Brain microvascular endothelial cell (primary cell): ENCODE measurements at regions not wholly inside any gene's neighbourhood (a gene's known extent, or its start where the extent isn't known, plus 50 kb on each side); places are given as distances from the start of the nearest gene placed in this dataset.
"Not testable (repeated sequence)": the region's sequence is repeated elsewhere in the genome, so short reads cannot be mapped to it uniquely, and the experiment has no call there.

Source experiments
- DNase-seq: peaks from one replicate; pipeline ENCODE4 v3.0.0-alpha.2; 2020
- H3K27ac ChIP-seq: fragments of 250-450 bp; sonication (Bioruptor Pico); 2 replicates; pipeline ENCODE4 v1.5.1; 2020; ENCODE audit warnings: mild to moderate bottlenecking, moderate library complexity
- H3K27me3 ChIP-seq: fragments of 250-450 bp; sonication (Bioruptor Pico); replicated peaks from 2 replicates; pipeline ENCODE4 v1.5.1; 2020; ENCODE audit warnings: mild to moderate bottlenecking
- H3K36me3 ChIP-seq: fragments of 250-450 bp; sonication (Bioruptor Pico); replicated peaks from 2 replicates; pipeline ENCODE4 v1.5.1; 2020; ENCODE audit warnings: mild to moderate bottlenecking
- H3K4me3 ChIP-seq: 2 replicates; pipeline ENCODE4 v1.5.1; 2011; ENCODE audit warnings: low read depth, mild to moderate bottlenecking, control low read depth, low read length, moderate library complexity
- CTCF ChIP-seq: IDR thresholded peaks from 2 replicates; pipeline ENCODE4 v1.5.1; 2011; ENCODE audit warnings: low read depth, mild to moderate bottlenecking, moderate library complexity, low read length, control low read depth, inconsistent platforms; ENCODE audit errors: missing control alignments
- in situ Hi-C: cut with HindIII; loops from 2 replicates; pipeline ENCODE4 v1.10.0; 2017; ENCODE audit warnings: low sequenced_read_pairs, low pct_ligation_motif_present

DNA sequence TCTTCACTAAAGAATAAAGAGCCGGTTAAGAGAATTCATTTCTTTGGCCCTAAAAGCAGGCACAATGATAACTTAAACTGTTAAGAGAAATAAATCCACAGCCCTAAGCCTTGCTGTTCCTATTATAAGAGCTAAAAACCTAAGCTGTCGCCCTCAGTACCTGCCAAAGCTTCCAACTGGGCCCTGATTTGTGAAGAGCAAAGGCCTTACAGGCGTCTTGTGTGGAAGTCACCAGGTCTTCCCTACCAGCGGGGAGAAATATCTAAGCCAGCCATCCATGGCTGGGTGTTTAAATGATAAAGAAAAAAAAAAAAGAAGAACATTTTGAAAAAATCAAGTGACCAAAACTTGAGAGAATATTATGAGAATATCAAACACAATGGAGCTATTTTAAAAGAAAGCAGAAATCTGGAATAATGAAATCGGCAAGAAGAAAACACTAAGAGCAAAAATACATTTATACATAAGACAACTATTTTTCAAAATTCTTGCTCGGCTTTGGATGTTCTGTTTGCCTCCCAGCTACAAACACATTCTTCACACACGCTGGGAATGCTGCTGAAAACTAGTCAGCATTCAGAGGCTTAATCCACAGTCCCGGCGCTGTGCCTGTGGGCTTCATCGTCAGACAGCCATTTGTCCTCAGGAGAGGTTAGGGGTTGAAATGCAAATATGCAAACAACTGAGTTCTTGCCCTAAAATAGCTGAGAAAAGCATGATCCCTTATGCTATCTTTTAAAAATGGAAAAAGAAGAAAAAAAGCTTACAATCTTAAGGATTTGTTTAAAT, 89.8 kb upstream of the LSM14A start:
- H3K36me3 ChIP-seq, result no peaks in the 10 kb centered on the region
- no peak for DNase-seq
- no peak overlapping the region for H3K27ac ChIP-seq
- in situ Hi-C loops, result no loop called here
- H3K27me3 ChIP-seq, result peaks cover 3% of the 10 kb centered on the region
- H3K4me3 ChIP-seq, result no peak overlapping the region
- no peak for TF ChIP-seq CTCF

- DNase-seq, result no peak
- no peak overlapping the region for H3K27ac ChIP-seq
- H3K27me3 ChIP-seq, result peaks cover 3% of the 10 kb centered on the region
- in situ Hi-C loops, result no loop called here
- H3K4me3 ChIP-seq, result no peak overlapping the region
- no peaks in the 10 kb centered on the region for H3K36me3 ChIP-seq
- TF ChIP-seq CTCF, result no peak
These were observed 87.7 kb upstream of the LSM14A start for GRCh38 chr19:34084396-34085145.

- Histone ChIP-seq H3K4me3 (no peak overlapping the region), H3K27ac (no peak overlapping the region)
- in situ Hi-C loops, result no loop called here
These were observed 87.0 kb upstream of the LSM14A start for GRCh38 chr19:34085336-34085735.

DNA sequence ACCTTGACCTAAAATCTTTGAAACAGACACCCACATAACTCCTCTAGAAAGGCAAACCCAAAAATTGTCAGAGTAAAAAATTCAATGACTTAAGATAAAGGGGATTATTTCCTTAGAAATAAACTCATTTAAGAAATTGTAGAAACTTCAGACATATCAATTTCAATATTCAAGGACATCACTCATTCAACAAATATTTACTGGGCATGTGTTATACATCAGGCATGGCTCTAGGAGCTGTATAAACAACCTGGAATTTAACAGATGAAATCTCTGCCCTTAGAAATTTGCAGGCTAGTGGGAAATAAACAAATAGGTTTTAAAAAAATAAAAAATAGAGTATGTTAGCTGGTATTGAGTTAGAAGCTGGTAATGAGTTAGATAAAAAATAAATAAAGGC, 84.0 kb upstream of the LSM14A start:
- no peak for TF ChIP-seq CTCF
- no peak for DNase-seq
- H3K4me3 ChIP-seq, result no peak overlapping the region
- in situ Hi-C loops, result no loop called here
- H3K27me3 ChIP-seq, result no peaks in the 10 kb centered on the region
- H3K36me3 ChIP-seq, result no peaks in the 10 kb centered on the region
- H3K27ac ChIP-seq, result no peak overlapping the region

More at GRCh38 chr19:34085336-34085735, 87.0 kb upstream of the LSM14A start:
- no peaks in the 10 kb centered on the region for H3K36me3 ChIP-seq
- H3K27me3 ChIP-seq, result peaks cover 3% of the 10 kb centered on the region
- no peak for DNase-seq
- no peak for TF ChIP-seq CTCF

DNA sequence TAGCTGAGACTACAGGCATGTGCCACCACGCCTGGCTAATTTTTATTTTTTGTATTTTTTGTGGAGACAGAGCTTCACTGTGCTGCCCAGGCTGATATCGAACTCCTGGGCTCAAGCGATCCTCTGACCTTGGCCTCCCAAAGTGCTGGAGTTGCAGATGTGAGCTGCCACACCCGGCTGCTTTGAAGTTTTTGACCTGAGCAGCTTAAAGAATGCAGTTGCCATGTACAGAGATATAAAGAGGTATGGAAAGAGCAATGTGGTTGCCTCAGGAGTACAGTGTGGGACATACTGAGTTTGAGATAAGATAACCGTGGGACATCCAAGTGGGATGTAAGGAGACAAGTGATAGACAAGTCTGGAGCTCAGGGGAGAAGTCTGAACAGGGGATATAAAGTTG, 82.7 kb upstream of the LSM14A start:
- Histone ChIP-seq H3K4me3 (no peak overlapping the region), H3K36me3 (no peaks in the 10 kb centered on the region), H3K27ac (no peak overlapping the region), H3K27me3 (no peaks in the 10 kb centered on the region)
- no peak for DNase-seq
- in situ Hi-C loops, result no loop called here
- TF ChIP-seq CTCF, result no peak

DNA sequence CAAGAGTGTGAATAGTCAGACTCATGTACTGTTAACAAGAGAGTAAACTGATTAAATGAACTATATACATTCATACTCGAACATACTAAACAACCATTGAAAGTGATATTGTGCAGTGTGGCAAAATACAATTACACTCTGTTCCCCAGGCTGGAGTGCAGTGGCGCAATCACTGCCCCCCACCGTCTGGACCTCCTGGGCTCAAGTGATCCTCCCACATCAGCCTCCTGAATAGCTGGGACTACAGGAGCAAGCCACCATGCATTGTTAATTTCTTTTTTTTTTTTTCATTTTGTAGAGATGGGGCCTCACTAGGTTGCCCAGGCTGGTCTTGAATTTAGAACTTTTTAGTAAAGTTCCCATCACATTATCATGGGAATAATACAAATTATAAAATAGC, 77.3 kb upstream of the LSM14A start:
- no peak overlapping the region for H3K27ac ChIP-seq
- DNase-seq, result no peak
- H3K27me3 ChIP-seq, result no peaks in the 10 kb centered on the region
- H3K36me3 ChIP-seq, result no peaks in the 10 kb centered on the region
- in situ Hi-C loops, result no loop called here
- no peak for TF ChIP-seq CTCF
- H3K4me3 ChIP-seq, result no peak overlapping the region

DNA sequence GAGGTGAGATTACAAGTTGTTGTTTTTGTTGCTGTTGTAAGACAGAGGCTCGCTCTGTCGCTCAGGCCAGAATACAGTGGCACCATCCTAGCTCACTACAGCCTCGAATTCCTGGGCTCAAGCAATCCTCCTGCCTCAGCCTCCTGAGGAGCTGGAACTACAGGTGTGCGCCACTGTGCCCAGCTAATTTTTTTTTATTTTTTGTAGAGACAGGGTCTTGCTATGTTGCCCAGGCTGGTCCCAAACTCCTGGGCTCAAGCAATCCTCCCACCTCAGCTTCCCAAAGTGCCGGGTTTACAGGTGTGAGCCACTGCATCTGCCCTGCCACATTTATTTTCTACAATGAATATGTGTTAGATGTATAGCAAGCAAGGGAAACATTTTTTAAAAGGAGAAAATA, 76.9 kb upstream of the LSM14A start:
- H3K27ac ChIP-seq, in situ Hi-C loops: not testable (repeated sequence)

More for the DNA sequence above, 76.9 kb upstream of the LSM14A start:
- not testable (repeated sequence) for DNase-seq, H3K27me3 ChIP-seq, H3K36me3 ChIP-seq, H3K4me3 ChIP-seq
